Thymus (tissue), 11 donors: ENCODE measurements at regions not wholly inside any gene's neighbourhood (a gene's known extent, or its start where the extent isn't known, plus 50 kb on each side); places are given as distances from the start of the nearest gene placed in this dataset.

Experiments
- DNase-seq, 9 donors: peaks; one replicate each; pipeline ENCODE4 v3.0.0-alpha.2; 2013; ENCODE audit warnings: low spot score in 9 of 9, low read depth in 6 of 9, missing footprints in 1 of 9
- H3K27ac ChIP-seq, 2 donors: one replicate each; pipeline ENCODE4 v1.5.1; 2013; ENCODE audit warnings: control low read depth in 1 of 2, low read depth in 1 of 2, low read length in 1 of 2, mild to moderate bottlenecking in 1 of 2, moderate library complexity in 1 of 2
- H3K27me3 ChIP-seq, 2 donors: one replicate each; pipeline ENCODE4 v1.5.1; 2013; ENCODE audit warnings: low read length in 1 of 2; ENCODE audit not compliant: control insufficient read depth in 2 of 2, insufficient read depth in 1 of 2
- H3K36me3 ChIP-seq, 2 donors: one replicate each; pipeline ENCODE4 v1.5.1; 2013; ENCODE audit warnings: low read length in 1 of 2, mild to moderate bottlenecking in 1 of 2, moderate library complexity in 1 of 2; ENCODE audit not compliant: control insufficient read depth in 2 of 2, insufficient read depth in 2 of 2
- H3K4me1 ChIP-seq, 2 donors: one replicate each; pipeline ENCODE4 v1.5.1; 2013; ENCODE audit warnings: low read length in 2 of 2; ENCODE audit not compliant: control insufficient read depth in 2 of 2, insufficient read depth in 2 of 2
- H3K4me3 ChIP-seq, 2 donors: one replicate each; pipeline ENCODE4 v1.5.1; 2013; ENCODE audit warnings: low read length in 2 of 2, control low read depth in 1 of 2, mild to moderate bottlenecking in 1 of 2
- H3K9me3 ChIP-seq, 2 donors: one replicate each; pipeline ENCODE4 v1.5.1; 2013; ENCODE audit warnings: low read length in 1 of 2, mild to moderate bottlenecking in 1 of 2; ENCODE audit not compliant: control insufficient read depth in 2 of 2, insufficient read depth in 1 of 2
- WGBS: extraction: QIAGEN DNeasy Blood & Tissue Kit; methylation state at CpG from one replicate; pipeline ENCODE4 v1.1.7; 2013; 5-methylcytosine and 5-hydroxymethylcytosine counted together
- donor health status: healthy.

DNA sequence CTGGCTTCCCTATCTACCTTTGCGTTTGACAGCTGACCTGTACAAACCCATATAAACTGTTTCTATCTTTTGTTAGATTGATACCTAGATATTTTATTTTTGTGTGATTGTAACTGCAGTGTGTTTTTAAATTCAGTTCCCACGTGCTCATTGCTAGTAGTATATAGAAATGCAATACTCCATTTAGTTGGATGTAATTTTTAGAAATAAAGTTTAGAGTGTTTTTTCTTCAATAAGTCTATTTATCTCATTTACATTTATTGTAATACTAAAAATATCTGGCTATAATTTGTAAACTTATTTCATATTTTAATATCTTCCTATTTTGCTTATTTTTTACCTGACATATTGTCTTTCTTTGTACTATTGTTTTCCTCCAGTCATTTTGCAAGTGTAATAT is 329.7 kb upstream of the ADARB2 start:
- Histone ChIP-seq H3K36me3 (no peaks in the 10 kb centered on the region), H3K27me3 (no peaks in the 10 kb centered on the region), H3K27ac (no peak overlapping the region), H3K4me3 (no peak overlapping the region), H3K4me1 (no peaks in the 10 kb centered on the region), H3K9me3 (no peaks in the 10 kb centered on the region)
- DNase-seq, result no peak
- WGBS, result 77% methylated on average over 2 of the region's 2 CpGs

DNA sequence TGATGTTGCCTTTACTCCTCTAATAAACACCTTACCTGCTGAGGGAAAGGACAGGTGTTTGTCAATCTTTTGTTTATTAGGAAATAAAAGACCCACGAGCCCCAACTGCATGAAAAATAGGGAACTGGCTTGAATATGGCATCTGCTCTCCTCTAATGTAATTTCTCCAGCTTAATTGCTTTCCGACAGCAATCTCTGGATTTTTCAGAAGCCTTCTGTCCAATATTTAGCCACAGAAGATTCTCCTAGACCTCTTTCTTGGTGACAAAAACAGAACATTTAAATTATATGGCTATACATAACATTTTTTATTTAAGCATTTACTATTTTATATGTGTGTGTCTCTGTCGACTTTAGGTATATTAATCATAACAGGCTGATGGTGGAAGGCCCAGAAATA is 317.4 kb upstream of the ADARB2 start:
- Histone ChIP-seq H3K27me3 (no peaks in the 10 kb centered on the region), H3K4me1 (no peaks in the 10 kb centered on the region), H3K9me3 (no peaks in the 10 kb centered on the region), H3K27ac (no peak overlapping the region), H3K4me3 (no peak overlapping the region), H3K36me3 (no peaks in the 10 kb centered on the region)
- no peak for DNase-seq
- 73% methylated on average over 3 of the region's 3 CpGs for WGBS

DNA sequence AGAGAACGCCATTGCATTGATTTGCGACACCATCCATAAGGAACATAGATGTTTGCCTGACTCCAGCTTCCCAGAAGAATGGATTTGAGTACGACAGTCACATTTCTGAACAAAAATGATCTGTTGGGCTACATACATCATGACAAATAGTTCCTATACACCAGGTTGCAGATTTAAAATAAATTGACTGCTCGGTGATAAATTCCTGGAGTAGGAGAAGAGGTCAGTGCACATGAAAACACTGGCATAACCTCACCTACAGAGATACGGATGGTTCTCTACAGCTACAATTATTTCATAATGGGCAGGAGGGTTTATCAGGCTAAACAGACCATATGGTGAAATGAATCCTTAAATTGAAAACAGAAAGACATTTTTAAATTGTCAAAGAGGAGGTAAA is 316.5 kb upstream of the ADARB2 start:
- DNase-seq, result no peak
- no peaks in the 10 kb centered on the region for H3K4me1 ChIP-seq
- 95% methylated on average over 5 of the region's 5 CpGs for WGBS
- H3K9me3 ChIP-seq, result no peaks in the 10 kb centered on the region
- H3K27me3 ChIP-seq, result no peaks in the 10 kb centered on the region
- no peak overlapping the region for H3K27ac ChIP-seq
- no peaks in the 10 kb centered on the region for H3K36me3 ChIP-seq
- no peak overlapping the region for H3K4me3 ChIP-seq

DNA sequence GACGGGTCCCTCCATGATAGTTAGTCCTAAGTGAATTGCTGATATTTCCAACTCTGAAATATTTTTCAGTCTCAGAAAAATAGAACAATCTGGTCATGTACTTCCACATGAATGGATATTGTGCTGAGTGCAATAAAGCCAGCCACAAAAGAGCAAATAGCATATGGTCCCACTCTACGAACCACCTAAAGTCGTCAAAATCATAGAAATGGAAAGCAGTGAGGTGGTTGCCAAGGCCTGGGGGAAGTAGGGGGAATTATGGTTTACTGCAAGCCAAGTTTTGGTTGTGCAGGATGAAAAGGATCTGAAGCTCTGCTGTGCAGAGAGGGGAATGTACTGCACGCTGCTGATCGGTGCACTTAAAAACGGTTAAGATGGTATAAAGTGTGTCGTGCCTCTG is 313.8 kb upstream of the ADARB2 start:
- WGBS, result 92% methylated on average over 7 of the region's 7 CpGs
- Histone ChIP-seq H3K4me1 (no peaks in the 10 kb centered on the region), H3K36me3 (no peaks in the 10 kb centered on the region), H3K27me3 (no peaks in the 10 kb centered on the region), H3K27ac (no peak overlapping the region), H3K4me3 (no peak overlapping the region), H3K9me3 (no peaks in the 10 kb centered on the region)
- no peak for DNase-seq

DNA sequence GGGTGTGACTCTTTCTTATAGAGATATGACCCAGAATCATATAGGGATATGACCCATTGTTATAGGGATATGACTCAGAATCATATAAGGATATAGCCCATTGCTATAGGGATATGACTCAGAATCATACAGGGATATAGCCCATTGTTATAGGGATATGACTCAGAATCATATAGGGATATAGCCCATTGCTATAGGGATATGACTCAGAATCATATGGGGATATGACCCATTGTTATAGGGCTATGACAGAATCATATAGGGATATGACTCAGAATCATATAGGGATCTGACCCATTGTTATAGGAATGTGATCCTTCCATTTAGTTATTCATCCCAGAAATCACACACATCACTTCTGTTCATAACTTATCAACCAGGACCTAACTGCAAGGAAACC is 312.2 kb upstream of the ADARB2 start:
- H3K36me3 ChIP-seq, result no peaks in the 10 kb centered on the region
- H3K4me1 ChIP-seq, result no peaks in the 10 kb centered on the region
- no peaks in the 10 kb centered on the region for H3K27me3 ChIP-seq
- no peak for DNase-seq
- no peaks in the 10 kb centered on the region for H3K9me3 ChIP-seq
- H3K4me3 ChIP-seq, result no peak overlapping the region
- H3K27ac ChIP-seq, result no peak overlapping the region

DNA sequence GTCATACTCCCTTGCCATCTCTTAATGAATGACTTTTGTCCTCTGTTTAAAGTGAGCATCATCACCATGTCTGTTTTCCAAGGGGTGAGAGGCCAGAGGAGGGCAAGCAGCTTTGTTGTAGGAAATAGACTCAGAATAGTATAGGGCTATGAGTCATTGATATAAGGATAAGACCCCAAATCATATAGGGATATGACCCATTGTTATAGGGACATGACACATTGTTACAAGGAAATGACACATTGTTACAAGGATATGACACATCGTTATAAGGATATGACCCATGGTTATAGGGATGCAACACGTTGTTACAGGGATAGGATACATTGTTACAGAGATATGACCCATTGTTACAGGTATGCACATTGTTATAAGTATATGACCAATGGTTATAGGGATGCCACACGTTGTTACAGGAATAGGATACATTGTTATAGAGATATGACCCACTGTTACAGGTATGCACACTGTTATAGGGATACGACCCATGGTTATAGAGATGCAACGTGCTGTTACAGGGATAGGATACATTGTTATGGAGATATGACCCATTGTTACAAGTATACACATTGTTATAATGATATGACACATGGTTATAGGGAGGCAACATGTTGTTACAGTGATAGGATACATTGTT is 311.1 kb upstream of the ADARB2 start:
- Histone ChIP-seq H3K4me1 (no peaks in the 10 kb centered on the region), H3K4me3 (no peak overlapping the region), H3K36me3 (no peaks in the 10 kb centered on the region), H3K27ac (no peak overlapping the region), H3K27me3 (no peaks in the 10 kb centered on the region), H3K9me3 (no peaks in the 10 kb centered on the region)
- no peak for DNase-seq
- 80% methylated on average over 5 of the region's 5 CpGs for WGBS

DNA sequence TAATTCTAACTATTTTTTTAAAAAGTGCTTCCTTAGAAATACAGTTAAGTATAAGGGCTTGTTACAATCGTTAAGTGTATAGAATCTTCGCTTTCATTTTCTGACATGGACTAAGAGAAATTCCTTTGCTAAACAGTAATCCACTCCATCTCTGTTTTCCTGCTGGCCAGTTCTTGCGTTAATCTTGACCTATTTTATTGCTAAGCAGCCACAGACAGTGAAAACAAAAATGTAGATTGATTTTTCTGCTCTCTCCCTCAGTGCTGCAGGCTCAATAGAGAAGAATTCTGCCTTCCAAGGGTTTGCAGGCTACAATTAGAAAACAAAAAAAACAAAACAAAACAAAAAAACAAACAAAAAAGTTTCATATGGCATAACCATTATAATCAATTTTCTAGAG is 310.4 kb upstream of the ADARB2 start:
- Histone ChIP-seq H3K4me1 (no peaks in the 10 kb centered on the region), H3K27ac (no peak overlapping the region), H3K9me3 (no peaks in the 10 kb centered on the region), H3K27me3 (no peaks in the 10 kb centered on the region), H3K36me3 (no peaks in the 10 kb centered on the region), H3K4me3 (no peak overlapping the region)
- 93% methylated on average over 3 of the region's 3 CpGs for whole genome bisulfite sequencing
- DNase-seq, result no peak

DNA sequence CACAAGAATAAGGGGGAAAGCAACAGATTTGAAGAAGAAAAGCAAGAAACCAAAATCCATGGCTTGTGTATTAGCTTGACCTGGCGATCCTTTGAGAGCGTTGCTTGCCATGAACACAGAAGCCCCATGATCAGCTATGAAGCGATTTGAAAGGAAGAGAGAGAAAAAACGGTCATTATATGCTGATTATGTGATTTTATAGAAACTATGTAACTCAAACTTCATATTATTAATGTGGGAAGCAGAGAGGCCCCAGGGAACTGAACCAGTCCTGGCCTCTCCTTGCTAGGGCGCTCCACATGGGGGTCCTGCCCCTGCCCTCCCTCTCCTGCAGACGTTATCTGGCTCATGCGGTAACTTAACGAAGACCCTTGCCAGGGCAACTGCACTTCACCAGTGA is 306.1 kb upstream of the ADARB2 start:
- Histone ChIP-seq H3K4me1 (no peaks in the 10 kb centered on the region), H3K27me3 (no peaks in the 10 kb centered on the region), H3K36me3 (no peaks in the 10 kb centered on the region), H3K4me3 (no peak overlapping the region), H3K27ac (no peak overlapping the region), H3K9me3 (no peaks in the 10 kb centered on the region)
- 92% methylated on average over 8 of the region's 8 CpGs for WGBS
- no peak for DNase-seq

DNA sequence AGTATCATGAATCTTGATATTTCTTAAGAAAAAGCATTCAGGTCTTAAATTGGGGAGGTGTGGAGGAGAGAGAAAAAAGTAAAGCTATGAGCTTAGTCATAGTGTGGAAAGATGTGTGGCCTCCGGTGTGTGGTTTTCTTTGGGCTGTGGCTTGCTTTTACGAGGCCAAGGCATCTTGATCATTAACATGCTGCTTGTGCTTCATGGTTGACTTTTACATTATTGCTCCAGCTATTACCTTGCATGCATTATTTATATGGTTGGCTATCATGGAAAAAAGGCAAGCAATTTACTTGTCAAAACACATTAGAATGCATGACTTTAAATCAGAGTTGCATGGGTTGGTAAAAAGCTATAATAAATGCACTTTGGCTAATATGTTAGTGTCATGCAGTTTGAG is 300.7 kb upstream of the ADARB2 start:
- H3K36me3 ChIP-seq, result no peaks in the 10 kb centered on the region
- H3K4me3 ChIP-seq, result no peak overlapping the region
- no peak for DNase-seq
- WGBS, result 83% methylated on average over 2 of the region's 2 CpGs
- H3K9me3 ChIP-seq, result no peaks in the 10 kb centered on the region
- H3K27me3 ChIP-seq, result no peaks in the 10 kb centered on the region
- no peak overlapping the region for H3K27ac ChIP-seq
- H3K4me1 ChIP-seq, result no peaks in the 10 kb centered on the region

DNA sequence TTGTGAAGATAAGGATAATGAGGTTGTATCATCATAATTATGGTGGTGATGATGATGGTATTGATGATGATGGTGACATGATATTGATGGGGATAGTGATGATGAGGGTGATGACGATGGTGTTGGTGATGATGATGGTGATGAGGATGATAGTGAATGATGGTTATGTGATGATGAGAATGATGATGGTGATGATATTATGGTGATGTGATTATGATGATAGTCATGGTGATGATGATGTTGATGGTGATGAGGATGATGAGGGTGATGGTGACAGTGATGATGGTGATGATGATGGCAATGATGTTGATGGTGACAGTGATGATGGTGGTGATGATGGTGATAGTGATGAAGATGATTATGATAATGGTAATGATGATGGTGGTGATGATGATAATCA is 299.9 kb upstream of the ADARB2 start:
- H3K36me3 ChIP-seq, result no peaks in the 10 kb centered on the region
- DNase-seq, result no peak
- H3K4me3 ChIP-seq, result no peak overlapping the region
- WGBS, result 95% methylated on average over 1 of the region's 1 CpG
- no peaks in the 10 kb centered on the region for H3K4me1 ChIP-seq
- H3K9me3 ChIP-seq, result no peaks in the 10 kb centered on the region
- H3K27me3 ChIP-seq, result no peaks in the 10 kb centered on the region
- no peak overlapping the region for H3K27ac ChIP-seq
